Gastrocnemius medialis (tissue), 4 donors: ENCODE measurements at regions not wholly inside any gene's neighbourhood (a gene's known extent, or its start where the extent isn't known, plus 50 kb on each side); places are given as distances from the start of the nearest gene placed in this dataset.

Experiments
- CTCF ChIP-seq, 5 experiments: fragments of 450-650 bp in 3 of 5; fragments of 200-600 bp in 2 of 5; sonication (generic) in 2 of 5; IDR thresholded peaks in 4 of 5; conservative IDR thresholded peaks in 1 of 5; 1 replicate in 4 of 5; 2 replicates in 1 of 5; pipeline ENCODE4 v1.5.1; 2016 to 2019; ENCODE audit warnings: antibody characterized with exemption in 5 of 5, mild to moderate bottlenecking in 3 of 5, moderate library complexity in 3 of 5
- POLR2A ChIP-seq, 2 donors: fragments of 450-650 bp; IDR thresholded peaks; one replicate each; pipeline ENCODE4 v1.6.1; 2017; ENCODE audit warnings: antibody characterized with exemption in 2 of 2, mild to moderate bottlenecking in 2 of 2, moderate library complexity in 2 of 2

GRCh38 chr2:150994076-150994475, 267.6 kb downstream of the RBM43 start:
- TF ChIP-seq CTCF (IDR thresholded peaks at IDR 0.05 in 4 of 5, conservative IDR thresholded peaks at IDR 0.05 in 1 of 5) = no peak
- no peak for TF ChIP-seq POLR2A (IDR thresholded peaks at IDR 0.05)
